ENCODE measurements at regions not wholly inside any gene's neighbourhood (a gene's known extent, or its start where the extent isn't known, plus 50 kb on each side); places are given as distances from the start of the nearest gene placed in this dataset.

- H3K9me3 ChIP-seq (ENCODE audit: insufficient read depth, low read depth): no peaks in the 10 kb centered on the region
- no peaks in the 10 kb centered on the region; the same call in 1 of the 2 replicates for H3K4me1 ChIP-seq (replicated peaks; ENCODE audit: insufficient read depth)
- intact Hi-C loops (cut with micrococcal nuclease; ENCODE audit: unreplicated experiment): no loop called here
- no peaks in the 10 kb centered on the region for H3K9me2 ChIP-seq (ENCODE audit: insufficient read depth)
- no peak for DNase-seq
- H4K20me1 ChIP-seq (ENCODE audit: insufficient read depth): no peaks in the 10 kb centered on the region
- POLR2A ChIA-PET (ENCODE audit: unreplicated experiment): no interaction called here
- H2AFZ ChIP-seq: no peak overlapping the region
- H3K79me2 ChIP-seq (ENCODE audit: low read depth): no peaks in the 10 kb centered on the region
- H3K4me3 ChIP-seq: no peak overlapping the region
- no peaks in the 10 kb centered on the region for H3K27me3 ChIP-seq (ENCODE audit: insufficient read depth, low read depth)
- CTCF ChIA-PET: no interaction called here
- H3K4me2 ChIP-seq: no peak overlapping the region
- BruUV-seq (replicated peaks): no TSS peak
- H3K36me3 ChIP-seq (ENCODE audit: low read depth): no peaks in the 10 kb centered on the region
- H3F3A ChIP-seq (ENCODE audit: insufficient read depth, low read depth): no peaks in the 10 kb centered on the region
- no peak overlapping the region for H3K27ac ChIP-seq
- TF ChIP-seq EZH2 (IDR thresholded peaks at IDR 0.05; ENCODE audit: low read depth): no peak
- no peak for TF ChIP-seq CTCF (conservative IDR thresholded peaks at IDR 0.05)
Observed at GRCh38 chr2:207227749-207228145, 62.0 kb upstream of the KLF7 start.

GRCh38 chr2:207228402-207228801 is 62.7 kb upstream of the KLF7 start:
- Histone ChIP-seq H3K27me3 (ENCODE audit: insufficient read depth, low read depth) (no peaks in the 10 kb centered on the region), H2AFZ (no peak overlapping the region), H3K36me3 (ENCODE audit: low read depth) (no peaks in the 10 kb centered on the region), H3K9me3 (ENCODE audit: insufficient read depth, low read depth) (no peaks in the 10 kb centered on the region), H3K4me2 (no peak overlapping the region), H4K20me1 (ENCODE audit: insufficient read depth) (no peaks in the 10 kb centered on the region), H3K4me1 (replicated peaks; ENCODE audit: insufficient read depth) (no peaks in the 10 kb centered on the region; the same call in 1 of the 2 replicates), H3K4me3 (no peak overlapping the region), H3F3A (ENCODE audit: insufficient read depth, low read depth) (no peaks in the 10 kb centered on the region), H3K79me2 (ENCODE audit: low read depth) (no peaks in the 10 kb centered on the region), H3K27ac (no peak overlapping the region), H3K9me2 (ENCODE audit: insufficient read depth) (no peaks in the 10 kb centered on the region)
- ChIA-PET POLR2A (ENCODE audit: unreplicated experiment) (no interaction called here), CTCF (no interaction called here)
- TF ChIP-seq EZH2 (IDR thresholded peaks at IDR 0.05; ENCODE audit: low read depth) (no peak), CTCF (conservative IDR thresholded peaks at IDR 0.05) (no peak)
- DNase-seq: no peak
- no TSS peak for BruUV-seq (replicated peaks)
- intact Hi-C loops (cut with micrococcal nuclease; ENCODE audit: unreplicated experiment): no loop called here

GRCh38 chr2:207229161-207229560 is 63.4 kb upstream of the KLF7 start:
- POLR2A ChIA-PET (ENCODE audit: unreplicated experiment): no interaction called here

More at GRCh38 chr2:207229161-207229560, 63.4 kb upstream of the KLF7 start:
- no peaks in the 10 kb centered on the region for H4K20me1 ChIP-seq (ENCODE audit: insufficient read depth)
- no peaks in the 10 kb centered on the region for H3K36me3 ChIP-seq (ENCODE audit: low read depth)
- H3K9me3 ChIP-seq (ENCODE audit: insufficient read depth, low read depth): no peaks in the 10 kb centered on the region
- TF ChIP-seq CTCF (conservative IDR thresholded peaks at IDR 0.05): no peak
- TF ChIP-seq EZH2 (IDR thresholded peaks at IDR 0.05; ENCODE audit: low read depth): no peak
- CTCF ChIA-PET: no interaction called here
- no peak overlapping the region for H3K27ac ChIP-seq
- no peaks in the 10 kb centered on the region for H3K9me2 ChIP-seq (ENCODE audit: insufficient read depth)
- no peak overlapping the region for H3K4me2 ChIP-seq
- no peaks in the 10 kb centered on the region for H3K27me3 ChIP-seq (ENCODE audit: insufficient read depth, low read depth)
- H3K79me2 ChIP-seq (ENCODE audit: low read depth): no peaks in the 10 kb centered on the region
- no TSS peak for BruUV-seq (replicated peaks)
- intact Hi-C loops (cut with micrococcal nuclease; ENCODE audit: unreplicated experiment): no loop called here
- no peaks in the 10 kb centered on the region; the same call in 1 of the 2 replicates for H3K4me1 ChIP-seq (replicated peaks; ENCODE audit: insufficient read depth)
- H3K4me3 ChIP-seq: no peak overlapping the region
- DNase-seq: no peak
- H2AFZ ChIP-seq: no peak overlapping the region
- H3F3A ChIP-seq (ENCODE audit: insufficient read depth, low read depth): no peaks in the 10 kb centered on the region

Data from PC-9 (cell line).